HG02870 (cell line): ENCODE measurements at regions not wholly inside any gene's neighbourhood (a gene's known extent, or its start where the extent isn't known, plus 50 kb on each side); places are given as distances from the start of the nearest gene placed in this dataset.
A peak's percentile ranks its signal among the peaks of the same experiment; 100 is the strongest.
"Not testable (repeated sequence)": the region's sequence is repeated elsewhere in the genome, so short reads cannot be mapped to it uniquely, and the experiment has no call there.

ENCODE experiments used
- ATAC-seq: cut with Tn5 transposase; IDR thresholded peaks from one replicate; pipeline ENCODE4 v1.9.1; 2021; ENCODE audit warnings: mild to moderate bottlenecking, moderate library complexity; ENCODE audit not compliant: unreplicated experiment

GRCh38 chr12:30364822-30365221 is 330.8 kb downstream of the IPO8 start:
- no peak for ATAC-seq

- no peak for ATAC-seq
Observed at GRCh38 chr12:30361145-30361544, 334.5 kb downstream of the IPO8 start.

GRCh38 chr12:30358671-30359070 is 337.0 kb downstream of the IPO8 start:
- no peak for ATAC-seq

- no peak for ATAC-seq
Observed at GRCh38 chr12:30357766-30358490, 337.7 kb downstream of the IPO8 start.

- ATAC-seq, result no peak
Observed at GRCh38 chr12:30345744-30346471, 349.8 kb downstream of the IPO8 start.

GRCh38 chr12:30330565-30330964 is 365.1 kb downstream of the IPO8 start:
- ATAC-seq, result no peak

GRCh38 chr12:30329281-30329680 is 366.4 kb downstream of the IPO8 start:
- ATAC-seq, result no peak

GRCh38 chr12:30323008-30323407 is 372.7 kb downstream of the IPO8 start:
- no peak for ATAC-seq

- ATAC-seq, result no peak
Observed at GRCh38 chr12:30320561-30320960, 375.1 kb downstream of the IPO8 start.

- no peak for ATAC-seq
Observed at GRCh38 chr12:30314506-30315100, 381.1 kb downstream of the IPO8 start.

GRCh38 chr12:30308010-30308717 is 387.5 kb downstream of the IPO8 start:
- no peak for ATAC-seq

- no peak for ATAC-seq
Observed at GRCh38 chr12:30304528-30304927, 391.1 kb downstream of the IPO8 start.

GRCh38 chr12:30301291-30301690 is 394.4 kb downstream of the IPO8 start:
- ATAC-seq, result no peak

GRCh38 chr12:30296486-30296885 is 399.2 kb downstream of the IPO8 start:
- no peak for ATAC-seq

- ATAC-seq, result peak; percentile 45
Observed at GRCh38 chr12:30286345-30286926, 409.2 kb downstream of the IPO8 start.

- ATAC-seq, result no peak
Observed at GRCh38 chr12:30278401-30278800, 417.3 kb downstream of the IPO8 start.

GRCh38 chr12:30272515-30272914 is 423.2 kb downstream of the IPO8 start:
- ATAC-seq, result not testable (repeated sequence)

GRCh38 chr12:30269496-30269895 is 426.2 kb downstream of the IPO8 start:
- ATAC-seq, result no peak

GRCh38 chr12:30268041-30268440 is 427.6 kb downstream of the IPO8 start:
- ATAC-seq, result no peak

- ATAC-seq, result no peak
Observed at GRCh38 chr12:30263434-30263833, 432.2 kb downstream of the IPO8 start.

- ATAC-seq, result no peak
Observed at GRCh38 chr12:30257618-30258017, 438.1 kb downstream of the IPO8 start.
